Mesothelial cell of epicardium (in vitro differentiated cells): ENCODE measurements at regions not wholly inside any gene's neighbourhood (a gene's known extent, or its start where the extent isn't known, plus 50 kb on each side); places are given as distances from the start of the nearest gene placed in this dataset.

ENCODE experiments used
- DNase-seq, 2 experiments: peaks; one replicate each; pipeline ENCODE4 v3.0.0; 2021; ENCODE audit warnings: low spot score in 2 of 2; ENCODE audit not compliant: unreplicated experiment in 2 of 2
- H3K27ac Mint-ChIP-seq: 2 replicates; pipeline ENCODE4 v1.8.0; 2021; ENCODE audit warnings: mixed read lengths
- H3K27me3 Mint-ChIP-seq: 2 replicates; pipeline ENCODE4 v1.8.0; 2021; ENCODE audit warnings: low read depth, mixed read lengths
- H3K36me3 Mint-ChIP-seq: 2 replicates; pipeline ENCODE4 v1.8.0; 2021; ENCODE audit warnings: mixed read lengths
- H3K4me1 Mint-ChIP-seq: 2 replicates; pipeline ENCODE4 v1.8.0; 2021; ENCODE audit warnings: mixed read lengths
- H3K4me3 Mint-ChIP-seq: 2 replicates; pipeline ENCODE4 v1.8.0; 2021; ENCODE audit warnings: mild to moderate bottlenecking, moderate library complexity, mixed read lengths
- H3K9me3 Mint-ChIP-seq: 2 replicates; pipeline ENCODE4 v1.8.0; 2021; ENCODE audit warnings: mixed read lengths
- TF ChIP-seq, protein P1 (sequence below): fragments of 200-600 bp; sonication (generic); IDR thresholded peaks from one replicate; pipeline ENCODE4 v1.5.0; 2021; ENCODE audit warnings: antibody characterized with exemption; ENCODE audit not compliant: unreplicated experiment

DNA sequence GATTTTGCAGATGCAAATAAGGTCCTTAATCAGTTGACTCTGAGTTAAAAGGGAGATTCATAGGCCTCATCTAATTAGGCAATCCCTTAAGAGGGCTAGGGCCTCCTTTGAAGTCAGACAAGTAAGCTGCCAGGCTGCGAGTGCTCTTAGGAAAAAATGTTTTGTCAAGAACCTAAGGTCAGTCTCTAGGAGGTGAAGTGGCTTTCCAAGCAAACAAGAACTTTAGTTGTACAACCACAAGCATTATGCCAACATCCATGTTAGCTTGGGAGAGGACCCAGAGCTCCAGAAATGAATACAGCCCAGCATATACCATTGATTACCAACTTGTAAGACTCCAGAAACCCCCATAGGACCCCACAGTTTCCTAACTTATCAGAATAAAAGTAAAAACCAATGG lies 1366.2 kb downstream of the PLA2G4A start:
- H3K9me3 Mint-ChIP-seq: peaks cover 20% of the 10 kb centered on the region
- no peak for DNase-seq
- H3K4me3 Mint-ChIP-seq: no peak overlapping the region
- TF ChIP-seq, protein P1, sequence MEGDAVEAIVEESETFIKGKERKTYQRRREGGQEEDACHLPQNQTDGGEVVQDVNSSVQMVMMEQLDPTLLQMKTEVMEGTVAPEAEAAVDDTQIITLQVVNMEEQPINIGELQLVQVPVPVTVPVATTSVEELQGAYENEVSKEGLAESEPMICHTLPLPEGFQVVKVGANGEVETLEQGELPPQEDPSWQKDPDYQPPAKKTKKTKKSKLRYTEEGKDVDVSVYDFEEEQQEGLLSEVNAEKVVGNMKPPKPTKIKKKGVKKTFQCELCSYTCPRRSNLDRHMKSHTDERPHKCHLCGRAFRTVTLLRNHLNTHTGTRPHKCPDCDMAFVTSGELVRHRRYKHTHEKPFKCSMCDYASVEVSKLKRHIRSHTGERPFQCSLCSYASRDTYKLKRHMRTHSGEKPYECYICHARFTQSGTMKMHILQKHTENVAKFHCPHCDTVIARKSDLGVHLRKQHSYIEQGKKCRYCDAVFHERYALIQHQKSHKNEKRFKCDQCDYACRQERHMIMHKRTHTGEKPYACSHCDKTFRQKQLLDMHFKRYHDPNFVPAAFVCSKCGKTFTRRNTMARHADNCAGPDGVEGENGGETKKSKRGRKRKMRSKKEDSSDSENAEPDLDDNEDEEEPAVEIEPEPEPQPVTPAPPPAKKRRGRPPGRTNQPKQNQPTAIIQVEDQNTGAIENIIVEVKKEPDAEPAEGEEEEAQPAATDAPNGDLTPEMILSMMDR: no peak
- no peaks in the 10 kb centered on the region for H3K36me3 Mint-ChIP-seq
- no peak overlapping the region for H3K27ac Mint-ChIP-seq
- H3K27me3 Mint-ChIP-seq: no peaks in the 10 kb centered on the region
- H3K4me1 Mint-ChIP-seq: no peaks in the 10 kb centered on the region

DNA sequence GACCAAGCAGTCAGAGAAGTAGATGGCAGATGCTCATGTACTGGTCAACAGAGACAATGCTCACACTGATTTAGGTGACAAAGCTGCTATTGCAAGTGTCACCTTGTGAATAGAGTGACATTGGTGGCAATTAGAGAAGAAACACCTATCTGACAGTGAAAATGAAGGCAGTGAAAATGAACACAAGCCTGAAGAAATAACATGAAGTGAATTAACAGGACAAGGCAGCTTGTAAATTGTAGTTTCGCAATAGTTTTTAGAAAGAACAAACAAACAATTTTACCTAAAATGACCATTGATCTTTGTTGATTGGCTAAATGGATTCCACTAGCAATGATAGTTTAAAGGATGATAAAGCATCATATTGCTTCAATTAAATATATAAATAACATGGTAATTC lies 1389.5 kb downstream of the PLA2G4A start:
- H3K27me3 Mint-ChIP-seq: no peaks in the 10 kb centered on the region
- no peak overlapping the region for H3K27ac Mint-ChIP-seq
- no peaks in the 10 kb centered on the region for H3K36me3 Mint-ChIP-seq
- TF ChIP-seq, protein P1: no peak
- no peaks in the 10 kb centered on the region for H3K9me3 Mint-ChIP-seq
- peaks cover 2% of the 10 kb centered on the region for H3K4me1 Mint-ChIP-seq
- DNase-seq: no peak
- H3K4me3 Mint-ChIP-seq: no peak overlapping the region

DNA sequence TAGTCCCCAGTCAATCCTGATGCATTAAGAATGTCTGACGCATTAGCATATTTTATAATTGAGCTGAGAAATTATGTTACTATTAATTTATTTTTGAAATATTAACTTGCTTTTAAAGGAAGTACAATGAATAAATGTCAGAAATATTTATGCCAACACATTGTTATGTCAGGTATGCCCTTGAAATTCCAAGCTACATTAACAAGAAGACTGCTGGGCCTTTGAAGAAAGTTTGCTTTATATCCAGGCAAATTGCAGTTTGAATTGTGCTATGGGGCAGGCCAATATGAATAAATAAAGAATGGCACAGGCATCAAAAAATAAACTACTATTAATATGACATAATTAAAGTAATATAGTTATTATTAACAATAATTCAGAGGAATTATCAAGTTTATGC lies 1391.3 kb downstream of the PLA2G4A start:
- H3K9me3 Mint-ChIP-seq: peaks cover 13% of the 10 kb centered on the region
- peaks cover 2% of the 10 kb centered on the region for H3K4me1 Mint-ChIP-seq
- no peak overlapping the region for H3K27ac Mint-ChIP-seq
- DNase-seq: no peak
- peaks cover 2% of the 10 kb centered on the region for H3K36me3 Mint-ChIP-seq
- TF ChIP-seq, protein P1: no peak
- H3K4me3 Mint-ChIP-seq: no peak overlapping the region
- no peaks in the 10 kb centered on the region for H3K27me3 Mint-ChIP-seq

DNA sequence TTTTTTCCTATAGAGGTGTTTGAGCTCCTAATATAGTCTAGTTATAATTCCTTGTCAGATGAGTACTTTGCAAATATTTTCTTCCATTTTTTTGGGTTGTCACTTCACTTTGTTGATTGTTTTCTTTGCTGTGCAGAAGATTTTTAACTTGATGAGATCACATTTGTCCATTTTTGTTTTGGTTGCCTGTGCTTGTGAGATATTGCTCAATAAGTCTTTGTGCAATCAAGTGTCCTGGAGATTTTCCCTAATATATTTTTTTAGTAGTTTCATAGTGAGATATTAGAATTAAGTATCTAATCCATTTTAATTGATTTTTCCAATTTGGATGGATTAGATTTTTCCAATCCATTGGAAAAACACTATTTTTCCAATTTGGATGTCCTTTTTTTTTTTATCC lies 1395.5 kb downstream of the PLA2G4A start:
- Mint-ChIP-seq H3K4me1 (peaks cover 2% of the 10 kb centered on the region), H3K9me3 (peaks cover 27% of the 10 kb centered on the region), H3K27me3 (no peaks in the 10 kb centered on the region), H3K27ac (no peak overlapping the region), H3K4me3 (no peak overlapping the region), H3K36me3 (peaks cover 2% of the 10 kb centered on the region)
- TF ChIP-seq, protein P1: no peak
- no peak for DNase-seq

DNA sequence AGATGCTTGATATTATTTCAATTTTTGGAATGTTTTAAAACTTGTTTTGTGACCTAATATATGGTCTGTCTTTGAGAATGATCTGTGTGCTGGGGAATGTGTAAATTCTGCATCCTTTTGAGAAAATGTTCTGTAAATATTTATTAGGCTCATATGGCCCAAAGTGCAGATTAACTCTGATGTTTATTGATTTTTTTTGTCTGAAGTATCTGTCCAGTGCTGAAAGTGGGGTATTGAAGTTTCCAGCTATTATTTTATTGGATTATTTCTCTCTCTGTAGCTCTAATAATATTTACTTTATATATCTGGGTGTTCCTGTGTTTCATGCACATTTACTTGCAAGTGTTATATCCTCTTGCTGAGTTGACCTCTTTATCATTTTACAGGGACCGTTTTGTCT lies 1397.2 kb downstream of the PLA2G4A start:
- no peaks in the 10 kb centered on the region for H3K27me3 Mint-ChIP-seq
- TF ChIP-seq, protein P1: no peak
- no peak for DNase-seq
- no peak overlapping the region for H3K4me3 Mint-ChIP-seq
- no peak overlapping the region for H3K27ac Mint-ChIP-seq
- peaks cover 27% of the 10 kb centered on the region for H3K9me3 Mint-ChIP-seq
- H3K36me3 Mint-ChIP-seq: peaks cover 2% of the 10 kb centered on the region
- no peaks in the 10 kb centered on the region for H3K4me1 Mint-ChIP-seq

DNA sequence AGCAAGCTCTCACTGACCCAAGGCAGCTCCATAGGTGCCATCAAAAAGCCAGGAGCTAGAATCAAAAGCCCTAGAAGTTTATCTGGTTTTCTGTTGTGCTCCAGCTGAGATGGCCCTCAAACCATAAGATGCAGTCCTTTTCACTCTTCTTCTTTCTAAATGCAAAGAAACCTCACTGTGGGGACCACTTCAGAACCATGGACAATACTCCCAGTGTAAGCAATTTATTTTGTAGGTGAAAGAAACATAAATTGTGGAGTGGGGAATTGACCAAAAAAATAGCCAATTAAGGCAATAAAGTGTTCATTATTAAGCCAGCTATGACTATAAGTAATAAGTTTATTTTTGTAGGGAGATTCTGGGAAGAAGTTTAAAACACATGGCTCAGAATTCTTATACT lies 1399.9 kb downstream of the PLA2G4A start:
- H3K27ac Mint-ChIP-seq: no peak overlapping the region
- peaks cover 2% of the 10 kb centered on the region for H3K36me3 Mint-ChIP-seq
- no peak for DNase-seq
- H3K27me3 Mint-ChIP-seq: no peaks in the 10 kb centered on the region
- H3K4me3 Mint-ChIP-seq: no peak overlapping the region
- no peaks in the 10 kb centered on the region for H3K4me1 Mint-ChIP-seq
- H3K9me3 Mint-ChIP-seq: peaks cover 24% of the 10 kb centered on the region
- TF ChIP-seq, protein P1: no peak
